ENCODE measurements at regions not wholly inside any gene's neighbourhood (a gene's known extent, or its start where the extent isn't known, plus 50 kb on each side); places are given as distances from the start of the nearest gene placed in this dataset.

DNA sequence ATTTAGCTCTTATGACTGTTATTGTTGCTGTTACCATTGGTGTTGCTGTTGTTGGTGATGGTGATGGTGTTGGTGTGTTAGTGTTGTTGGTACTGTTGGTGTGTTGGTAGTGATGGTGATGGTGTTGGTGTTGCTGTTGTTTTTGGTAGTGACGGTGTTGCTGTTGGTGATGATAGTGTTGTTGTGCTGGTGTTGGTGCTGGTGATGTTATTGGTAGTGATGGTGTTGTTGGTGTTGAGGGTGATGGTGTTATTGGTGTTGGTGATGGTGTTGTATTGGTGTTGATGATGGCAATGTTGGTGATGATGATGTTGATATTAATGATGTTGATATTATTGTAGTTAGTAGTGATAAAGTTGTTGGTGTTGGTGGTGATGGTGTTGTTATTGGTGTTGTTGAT lies 285.7 kb upstream of the FOXF1 start:
- H3K27ac ChIP-seq: no peak overlapping the region
- WGBS, 5 donors: 86 to 94% (median 93%) methylated on average over 1 of the region's 1 CpG

DNA sequence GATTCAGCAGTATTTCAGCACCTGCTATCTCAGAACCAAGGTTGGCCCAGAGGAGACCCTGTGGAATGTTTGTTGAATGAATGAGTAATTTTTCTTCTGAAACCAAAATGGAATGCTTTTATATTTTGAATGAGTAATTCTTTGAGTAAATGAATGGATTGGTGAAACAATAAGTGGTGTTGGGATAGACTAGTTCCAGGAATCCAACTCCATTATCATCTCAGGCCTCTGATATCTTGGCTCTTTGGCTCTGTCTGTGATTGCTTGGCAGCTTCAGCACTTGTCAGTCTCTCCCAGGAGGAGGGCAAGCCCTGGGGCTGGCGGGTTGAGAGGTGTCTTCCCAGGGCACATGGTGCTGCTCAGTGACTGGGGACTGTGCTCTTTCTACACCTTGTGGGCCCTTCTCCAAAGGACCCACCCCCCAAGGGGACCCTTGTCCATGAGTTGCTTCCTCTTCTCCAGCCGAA lies 284.4 kb upstream of the FOXF1 start:
- intact Hi-C loops (cut with DNase I; ENCODE audit: low total_unique reads): no loop called here
- peak in 1 of 2 donors; percentile 22 for DNase-seq

More for the DNA sequence above, 285.7 kb upstream of the FOXF1 start:
- Histone ChIP-seq H3K27me3 (peaks cover 0 to 24% (median 0%) of the 10 kb centered on the region in 3 donors), H3K4me3 (no peak overlapping the region), H3K9me3 (no peaks in the 10 kb centered on the region), H3K4me1 (peaks cover 0 to 6% (median 3%) of the 10 kb centered on the region in 4 donors), H3K36me3 (no peaks in the 10 kb centered on the region)
- TF ChIP-seq EP300 (IDR thresholded peaks at IDR 0.05): no peak
- TF ChIP-seq POLR2AphosphoS5 (IDR thresholded peaks at IDR 0.05): no peak
- DNase-seq: no peak
- intact Hi-C loops (cut with DNase I; ENCODE audit: low total_unique reads): no loop called here

DNA sequence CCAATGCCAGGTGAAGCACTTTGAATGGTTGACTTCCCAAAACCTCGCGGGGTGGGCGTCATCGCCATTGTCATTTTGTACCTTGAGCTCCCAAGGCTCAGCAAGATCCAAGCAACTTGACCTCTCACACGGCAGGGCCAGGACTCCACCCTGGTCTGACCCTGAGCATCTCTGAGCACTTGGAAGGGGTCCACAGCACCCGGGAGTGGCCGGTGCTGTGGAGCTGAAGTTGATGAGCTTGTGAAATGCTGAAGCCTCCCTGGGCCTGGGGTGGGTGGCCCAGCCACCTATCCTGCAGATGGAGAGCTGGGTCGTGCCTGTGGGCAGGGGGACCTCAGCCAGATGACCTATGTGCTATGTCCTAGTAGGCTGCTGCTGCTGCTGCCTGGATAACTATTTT lies 283.3 kb upstream of the FOXF1 start:
- Histone ChIP-seq H3K4me1 (peaks cover 0 to 6% (median 3%) of the 10 kb centered on the region in 4 donors), H3K9me3 (no peaks in the 10 kb centered on the region), H3K36me3 (no peaks in the 10 kb centered on the region), H3K4me3 (no peak overlapping the region), H3K27me3 (peaks cover 0 to 23% (median 0%) of the 10 kb centered on the region in 3 donors), H3K27ac (no peak overlapping the region)
- WGBS, 5 donors: 81 to 93% (median 86%) methylated on average over 7 to 8 of the region's 8 CpGs
- no peak for TF ChIP-seq EP300 (IDR thresholded peaks at IDR 0.05)
- TF ChIP-seq, protein P1, sequence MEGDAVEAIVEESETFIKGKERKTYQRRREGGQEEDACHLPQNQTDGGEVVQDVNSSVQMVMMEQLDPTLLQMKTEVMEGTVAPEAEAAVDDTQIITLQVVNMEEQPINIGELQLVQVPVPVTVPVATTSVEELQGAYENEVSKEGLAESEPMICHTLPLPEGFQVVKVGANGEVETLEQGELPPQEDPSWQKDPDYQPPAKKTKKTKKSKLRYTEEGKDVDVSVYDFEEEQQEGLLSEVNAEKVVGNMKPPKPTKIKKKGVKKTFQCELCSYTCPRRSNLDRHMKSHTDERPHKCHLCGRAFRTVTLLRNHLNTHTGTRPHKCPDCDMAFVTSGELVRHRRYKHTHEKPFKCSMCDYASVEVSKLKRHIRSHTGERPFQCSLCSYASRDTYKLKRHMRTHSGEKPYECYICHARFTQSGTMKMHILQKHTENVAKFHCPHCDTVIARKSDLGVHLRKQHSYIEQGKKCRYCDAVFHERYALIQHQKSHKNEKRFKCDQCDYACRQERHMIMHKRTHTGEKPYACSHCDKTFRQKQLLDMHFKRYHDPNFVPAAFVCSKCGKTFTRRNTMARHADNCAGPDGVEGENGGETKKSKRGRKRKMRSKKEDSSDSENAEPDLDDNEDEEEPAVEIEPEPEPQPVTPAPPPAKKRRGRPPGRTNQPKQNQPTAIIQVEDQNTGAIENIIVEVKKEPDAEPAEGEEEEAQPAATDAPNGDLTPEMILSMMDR (IDR thresholded peaks at IDR 0.05): no peak
- TF ChIP-seq POLR2A (IDR thresholded peaks at IDR 0.05): no peak
- TF ChIP-seq POLR2AphosphoS5 (IDR thresholded peaks at IDR 0.05): no peak
- peak in 1 of 2 donors; percentile 23 for DNase-seq
- intact Hi-C loops (cut with DNase I; ENCODE audit: low total_unique reads): no loop called here

More for the DNA sequence above, 284.4 kb upstream of the FOXF1 start:
- H3K9me3 ChIP-seq: no peaks in the 10 kb centered on the region
- peaks cover 0 to 21% (median 0%) of the 10 kb centered on the region in 3 donors for H3K27me3 ChIP-seq
- H3K4me1 ChIP-seq: peaks cover 0 to 6% (median 3%) of the 10 kb centered on the region in 4 donors
- no peak for TF ChIP-seq EP300 (IDR thresholded peaks at IDR 0.05)
- no peak for TF ChIP-seq POLR2AphosphoS5 (IDR thresholded peaks at IDR 0.05)
- TF ChIP-seq POLR2A (IDR thresholded peaks at IDR 0.05): no peak
- TF ChIP-seq, protein P1 (IDR thresholded peaks at IDR 0.05): no peak
- no peaks in the 10 kb centered on the region for H3K36me3 ChIP-seq
- no peak overlapping the region for H3K27ac ChIP-seq
- WGBS, 5 donors: 63 to 82% (median 72%) methylated on average over 2 of the region's 2 CpGs
- no peak overlapping the region for H3K4me3 ChIP-seq

DNA sequence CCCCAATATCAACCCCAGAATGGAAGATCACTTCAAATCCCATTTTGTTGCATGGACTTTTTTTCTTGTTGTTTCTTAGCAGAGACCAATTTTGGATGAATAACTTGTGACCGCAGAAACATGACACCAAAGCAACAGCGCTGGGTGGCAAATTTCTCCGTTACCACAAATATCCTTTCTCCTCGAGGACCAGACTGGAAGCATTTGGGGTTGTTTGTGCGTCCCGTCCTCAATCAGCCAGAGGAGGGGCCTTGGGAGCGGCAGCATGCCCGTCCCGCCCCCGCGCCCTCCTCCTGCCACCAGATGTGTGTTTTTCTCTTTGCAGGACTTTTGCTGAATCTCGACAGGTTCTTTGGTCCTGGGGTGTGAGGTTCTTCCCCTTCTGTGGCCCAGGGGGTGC lies 282.5 kb upstream of the FOXF1 start:
- H3K4me1 ChIP-seq: peaks cover 0 to 5% (median under 1%) of the 10 kb centered on the region in 4 donors
- H3K36me3 ChIP-seq: no peaks in the 10 kb centered on the region
- no peak overlapping the region for H3K4me3 ChIP-seq
- TF ChIP-seq, protein P1 (IDR thresholded peaks at IDR 0.05): no peak
- no peak for TF ChIP-seq POLR2A (IDR thresholded peaks at IDR 0.05)
- TF ChIP-seq POLR2AphosphoS5 (IDR thresholded peaks at IDR 0.05): no peak
- TF ChIP-seq EP300 (IDR thresholded peaks at IDR 0.05): no peak
- DNase-seq: peak in 1 of 2 donors; percentile 17
- WGBS, 5 donors: 43 to 67% (median 51%) methylated on average over 12 of the region's 12 CpGs
- no peaks in the 10 kb centered on the region for H3K9me3 ChIP-seq
- H3K27me3 ChIP-seq: peaks cover 0 to 26% (median 0%) of the 10 kb centered on the region in 3 donors
- intact Hi-C loops (cut with DNase I; ENCODE audit: low total_unique reads): no loop called here
- H3K27ac ChIP-seq: no peak overlapping the region

DNA sequence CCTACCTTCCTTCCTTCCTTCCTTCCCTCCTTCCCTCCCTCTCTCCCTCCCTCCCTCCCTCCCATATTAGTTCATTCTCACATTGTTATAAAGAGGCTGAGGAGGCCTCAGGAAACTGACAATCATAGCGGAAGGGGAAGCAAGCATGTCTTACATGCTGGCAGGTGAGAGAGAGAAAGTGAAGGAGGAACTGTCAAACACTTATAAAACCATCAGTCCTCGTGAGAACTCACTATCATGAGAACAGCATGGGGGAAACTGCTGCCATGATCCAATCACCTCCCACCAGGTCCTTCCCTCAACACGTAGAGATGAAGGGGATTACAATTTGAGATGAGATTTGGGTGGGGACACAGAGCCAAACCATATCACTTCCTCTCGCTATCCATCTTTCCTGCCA lies 281.6 kb upstream of the FOXF1 start:
- TF ChIP-seq POLR2AphosphoS5 (IDR thresholded peaks at IDR 0.05) (no peak), POLR2A (IDR thresholded peaks at IDR 0.05) (no peak), EP300 (IDR thresholded peaks at IDR 0.05) (no peak)
- TF ChIP-seq, protein P1 (IDR thresholded peaks at IDR 0.05): no peak
- intact Hi-C loops (cut with DNase I; ENCODE audit: low total_unique reads): no loop called here
- Histone ChIP-seq H3K27ac (no peak overlapping the region), H3K36me3 (no peaks in the 10 kb centered on the region), H3K4me3 (no peak overlapping the region), H3K4me1 (no peaks in the 10 kb centered on the region), H3K27me3 (peaks cover 0 to 24% (median 0%) of the 10 kb centered on the region in 3 donors), H3K9me3 (no peaks in the 10 kb centered on the region)
- 51 to 60% (median 52%) methylated on average over 4 of the region's 4 CpGs for WGBS, 5 donors
- DNase-seq: no peak
